Gastrocnemius medialis (tissue), 4 donors: ENCODE measurements at regions not wholly inside any gene's neighbourhood (a gene's known extent, or its start where the extent isn't known, plus 50 kb on each side); places are given as distances from the start of the nearest gene placed in this dataset.

Source experiments
- POLR2A ChIP-seq, 2 donors: fragments of 450-650 bp; IDR thresholded peaks; one replicate each; pipeline ENCODE4 v1.6.1; 2017; ENCODE audit warnings: antibody characterized with exemption in 2 of 2, mild to moderate bottlenecking in 2 of 2, moderate library complexity in 2 of 2
- TF ChIP-seq, protein P1 (sequence below), 5 experiments: fragments of 450-650 bp in 3 of 5; fragments of 200-600 bp in 2 of 5; sonication (generic) in 2 of 5; IDR thresholded peaks in 4 of 5; conservative IDR thresholded peaks in 1 of 5; 1 replicate in 4 of 5; 2 replicates in 1 of 5; pipeline ENCODE4 v1.5.1; 2016 to 2019; ENCODE audit warnings: antibody characterized with exemption in 5 of 5, mild to moderate bottlenecking in 3 of 5, moderate library complexity in 3 of 5

- no peak for TF ChIP-seq POLR2A (IDR thresholded peaks at IDR 0.05)
- TF ChIP-seq, protein P1, sequence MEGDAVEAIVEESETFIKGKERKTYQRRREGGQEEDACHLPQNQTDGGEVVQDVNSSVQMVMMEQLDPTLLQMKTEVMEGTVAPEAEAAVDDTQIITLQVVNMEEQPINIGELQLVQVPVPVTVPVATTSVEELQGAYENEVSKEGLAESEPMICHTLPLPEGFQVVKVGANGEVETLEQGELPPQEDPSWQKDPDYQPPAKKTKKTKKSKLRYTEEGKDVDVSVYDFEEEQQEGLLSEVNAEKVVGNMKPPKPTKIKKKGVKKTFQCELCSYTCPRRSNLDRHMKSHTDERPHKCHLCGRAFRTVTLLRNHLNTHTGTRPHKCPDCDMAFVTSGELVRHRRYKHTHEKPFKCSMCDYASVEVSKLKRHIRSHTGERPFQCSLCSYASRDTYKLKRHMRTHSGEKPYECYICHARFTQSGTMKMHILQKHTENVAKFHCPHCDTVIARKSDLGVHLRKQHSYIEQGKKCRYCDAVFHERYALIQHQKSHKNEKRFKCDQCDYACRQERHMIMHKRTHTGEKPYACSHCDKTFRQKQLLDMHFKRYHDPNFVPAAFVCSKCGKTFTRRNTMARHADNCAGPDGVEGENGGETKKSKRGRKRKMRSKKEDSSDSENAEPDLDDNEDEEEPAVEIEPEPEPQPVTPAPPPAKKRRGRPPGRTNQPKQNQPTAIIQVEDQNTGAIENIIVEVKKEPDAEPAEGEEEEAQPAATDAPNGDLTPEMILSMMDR (IDR thresholded peaks at IDR 0.05 in 4 of 5, conservative IDR thresholded peaks at IDR 0.05 in 1 of 5): no peak
Observed at GRCh38 chr16:31704138-31704537, 169.5 kb upstream of the ZNF267 start.
